IMR-90 (cell line): ENCODE measurements at regions not wholly inside any gene's neighbourhood (a gene's known extent, or its start where the extent isn't known, plus 50 kb on each side); places are given as distances from the start of the nearest gene placed in this dataset.

ENCODE experiments used
- ATAC-seq: fragments of 200-7000 bp; cut with Tn5 transposase; 2 replicates; pipeline ENCODE4 v1.9.1; 2020; ENCODE audit warnings: low read depth, mild to moderate bottlenecking, moderate library complexity
- BruUV-seq: library from RNA; stranded (reverse); fragments of 400-500 nt; replicated peaks from 2 replicates; lab custom pipeline; 2021; lab: Mats Ljungman, UMichigan
- CTCF ChIA-PET: fragments of 300-600 bp; formaldehyde crosslinking; extraction: SDS; loops from one replicate; lab custom pipeline; 2021; ENCODE audit warnings: antibody characterized with exemption; lab: Yijun Ruan, JAX
- POLR2A ChIA-PET: fragments of 300-600 bp; sonication (Branson Sonifier 250); formaldehyde crosslinking; loops from one replicate; lab custom pipeline; 2022; ENCODE audit warnings: antibody characterized with exemption; ENCODE audit not compliant: unreplicated experiment; lab: Charles Lee
- DNase-seq: peaks from one replicate; pipeline ENCODE4 v3.0.0; 2013
- H2AFZ ChIP-seq: replicated peaks from 2 replicates; pipeline ENCODE3; 2013; ENCODE audit warnings: low read length, mild to moderate bottlenecking; ENCODE audit not compliant: poor library complexity
- H2AK5ac ChIP-seq: 2 replicates; pipeline ENCODE4 v1.6.1; 2013; ENCODE audit warnings: low read depth, low read length, inconsistent platforms
- H2AK9ac ChIP-seq: replicated peaks from 2 replicates; pipeline ENCODE3; 2013; ENCODE audit warnings: mild to moderate bottlenecking, low read depth, low read length, moderate library complexity; ENCODE audit not compliant: poor library complexity
- H2BK120ac ChIP-seq: 2 replicates; pipeline ENCODE4 v1.6.1; 2013; ENCODE audit warnings: low read depth, low read length, inconsistent platforms
- H2BK15ac ChIP-seq: 3 replicates; pipeline ENCODE4 v1.6.1; 2013; ENCODE audit warnings: low read depth, low read length, inconsistent platforms
- H2BK20ac ChIP-seq: 2 replicates; pipeline ENCODE4 v1.6.1; 2013; ENCODE audit warnings: low read depth, mild to moderate bottlenecking, inconsistent platforms, low read length, moderate library complexity
- H2BK5ac ChIP-seq: 2 replicates; pipeline ENCODE4 v1.6.1; 2013; ENCODE audit warnings: mild to moderate bottlenecking, low read depth, low read length, inconsistent platforms; ENCODE audit not compliant: poor library complexity, severe bottlenecking
- H3K14ac ChIP-seq: replicated peaks from 2 replicates; pipeline ENCODE4 v1.6.1; 2013; ENCODE audit warnings: low read depth, low read length, inconsistent platforms
- H3K18ac ChIP-seq: 2 replicates; pipeline ENCODE4 v1.6.1; 2013; ENCODE audit warnings: low read depth, low read length, control low read depth
- H3K23ac ChIP-seq: 2 replicates; pipeline ENCODE4 v1.6.1; 2013; ENCODE audit warnings: low read depth, low read length, inconsistent platforms
- H3K27ac ChIP-seq: 2 replicates; pipeline ENCODE4 v1.5.1; 2013; ENCODE audit warnings: mild to moderate bottlenecking, control low read depth, low read length; ENCODE audit not compliant: insufficient read depth
- H3K27me3 ChIP-seq: 2 replicates; pipeline ENCODE4 v1.6.1; 2013; ENCODE audit warnings: low read length; ENCODE audit not compliant: control insufficient read depth, insufficient read depth
- H3K36me3 ChIP-seq: 2 replicates; pipeline ENCODE4 v1.6.1; 2013; ENCODE audit warnings: low read length, mixed read lengths; ENCODE audit not compliant: control insufficient read depth, insufficient read depth
- H3K4ac ChIP-seq: 2 replicates; pipeline ENCODE4 v1.6.1; 2013; ENCODE audit warnings: low read depth, low read length, inconsistent platforms
- H3K4me1 ChIP-seq: 2 replicates; pipeline ENCODE4 v1.6.1; 2013; ENCODE audit warnings: low read length, mixed read lengths; ENCODE audit not compliant: control insufficient read depth, insufficient read depth
- H3K4me2 ChIP-seq: 2 replicates; pipeline ENCODE4 v1.6.1; 2013; ENCODE audit warnings: low read depth, mild to moderate bottlenecking, control low read depth, low read length, moderate library complexity
- H3K4me3 ChIP-seq: 2 replicates; pipeline ENCODE4 v1.5.1; 2013; ENCODE audit warnings: low read depth, mild to moderate bottlenecking, control low read depth, low read length, moderate library complexity; ENCODE audit not compliant: insufficient read depth
- H3K56ac ChIP-seq: 2 replicates; pipeline ENCODE4 v1.6.1; 2013; ENCODE audit warnings: low read length, inconsistent platforms; ENCODE audit not compliant: insufficient read depth; ENCODE audit errors: extremely low read depth
- H3K79me1 ChIP-seq, 2 experiments: 2 replicates each; pipeline ENCODE4 v1.6.1; 2013; ENCODE audit warnings: low read length in 2 of 2, inconsistent platforms in 1 of 2, low read depth in 1 of 2
- H3K9ac ChIP-seq: 2 replicates; pipeline ENCODE4 v1.6.1; 2013; ENCODE audit warnings: low read depth, low read length, control low read depth
- H3K9me1 ChIP-seq: 2 replicates; pipeline ENCODE4 v1.6.1; 2013; ENCODE audit warnings: low read length, inconsistent platforms; ENCODE audit not compliant: insufficient read depth
- H3K9me3 ChIP-seq: 2 replicates; pipeline ENCODE4 v1.6.1; 2013; ENCODE audit warnings: low read length; ENCODE audit not compliant: control insufficient read depth, insufficient read depth
- H4K20me1 ChIP-seq: 2 replicates; pipeline ENCODE4 v1.6.1; 2013; ENCODE audit warnings: low read length, inconsistent platforms; ENCODE audit not compliant: insufficient read depth
- H4K5ac ChIP-seq: 2 replicates; pipeline ENCODE4 v1.6.1; 2013; ENCODE audit warnings: mild to moderate bottlenecking, low read depth, low read length, control low read depth
- H4K8ac ChIP-seq, 2 experiments: 2 replicates each; pipeline ENCODE4 v1.6.1; 2013; ENCODE audit warnings: low read depth in 2 of 2, low read length in 2 of 2, control low read depth in 1 of 2, inconsistent platforms in 1 of 2
- H4K91ac ChIP-seq: 2 replicates; pipeline ENCODE4 v1.6.1; 2013; ENCODE audit warnings: low read depth, low read length, inconsistent platforms; ENCODE audit not compliant: insufficient read depth
- BHLHE40 ChIP-seq: fragments of 150-350 bp; IDR thresholded peaks from 2 replicates; pipeline ENCODE4 v1.6.1; 2016; ENCODE audit warnings: mild to moderate bottlenecking, low read depth, low read length
- CEBPB ChIP-seq: IDR thresholded peaks from 2 replicates; pipeline ENCODE4 v1.6.1; 2012; ENCODE audit warnings: low read depth, low read length, improper control_type of control experiment
- CHD1 ChIP-seq: IDR thresholded peaks from 2 replicates; pipeline ENCODE4 v1.6.1; 2012; ENCODE audit warnings: low read depth, low read length, improper control_type of control experiment
- FOS ChIP-seq: fragments of 150-350 bp; IDR thresholded peaks from 2 replicates; pipeline ENCODE4 v1.6.1; 2016; ENCODE audit warnings: low read depth, low read length
- MAFK ChIP-seq: IDR thresholded peaks from 2 replicates; pipeline ENCODE4 v1.6.1; 2012; ENCODE audit warnings: low read depth, low read length, improper control_type of control experiment
- MAZ ChIP-seq: IDR thresholded peaks from 2 replicates; pipeline ENCODE4 v1.6.1; 2012; ENCODE audit warnings: low read depth, mild to moderate bottlenecking, low read length, improper control_type of control experiment, moderate library complexity, borderline replicate concordance
- MXI1 ChIP-seq: IDR thresholded peaks from 2 replicates; pipeline ENCODE4 v1.6.1; 2012; ENCODE audit warnings: low read depth, mild to moderate bottlenecking, low read length, moderate library complexity, borderline replicate concordance
- NFE2L2 ChIP-seq: fragments of 150-350 bp; IDR thresholded peaks from 2 replicates; pipeline ENCODE4 v1.6.1; 2016; ENCODE audit warnings: low read depth, mild to moderate bottlenecking, low read length
- POLR2A ChIP-seq: IDR thresholded peaks from 2 replicates; pipeline ENCODE4 v1.6.1; 2012; ENCODE audit warnings: mild to moderate bottlenecking, low read depth, low read length
- RFX5 ChIP-seq: IDR thresholded peaks from 2 replicates; pipeline ENCODE4 v1.8.0; 2012; ENCODE audit warnings: low read depth, mild to moderate bottlenecking, low read length, moderate library complexity
- WGBS, 2 experiments: methylation state at CpG; one replicate each; pipeline versions ENCODE4 v1.1.5 to v1.1.7; 2013; ENCODE audit warnings: missing lambda C conversion rate in 2 of 2; ENCODE audit not compliant: insufficient read length in 1 of 2; ENCODE audit errors: extremely low coverage in 2 of 2; 5-methylcytosine and 5-hydroxymethylcytosine counted together
- dilution Hi-C: fragments of 300-500 bp; cut with HindIII; formaldehyde crosslinking; loops from one replicate; pipeline ENCODE4 v1.14.3; 2018; ENCODE audit warnings: low sequenced_read_pairs; ENCODE audit not compliant: unreplicated experiment
- in situ Hi-C: fragments of 300-500 bp; cut with MboI; formaldehyde crosslinking; loops from 3 replicates; pipeline ENCODE4 v1.14.3; 2019; ENCODE audit warnings: low sequenced_read_pairs, inconsistent platforms, mixed read lengths
- intact Hi-C: fragments of 100-400 bp; cut with micrococcal nuclease; formaldehyde crosslinking; loops from 2 replicates; pipeline ENCODE4 v1.10.0; 2022
- TF ChIP-seq, protein P1 (sequence below): conservative IDR thresholded peaks from 2 replicates; pipeline ENCODE4 v1.5.1; 2012; ENCODE audit warnings: mild to moderate bottlenecking, low read depth, low read length, improper control_type of control experiment
- TF ChIP-seq, protein P2 (sequence below): fragments of 150-350 bp; IDR thresholded peaks from 2 replicates; pipeline ENCODE4 v1.6.1; 2017; ENCODE audit warnings: mild to moderate bottlenecking, antibody characterized with exemption, low read length, low read depth
- TF ChIP-seq, protein P3 (sequence below): fragments of 150-350 bp; IDR thresholded peaks from 2 replicates; pipeline ENCODE4 v1.6.1; 2016; ENCODE audit warnings: low read depth, mild to moderate bottlenecking, low read length, moderate library complexity, borderline replicate concordance

DNA sequence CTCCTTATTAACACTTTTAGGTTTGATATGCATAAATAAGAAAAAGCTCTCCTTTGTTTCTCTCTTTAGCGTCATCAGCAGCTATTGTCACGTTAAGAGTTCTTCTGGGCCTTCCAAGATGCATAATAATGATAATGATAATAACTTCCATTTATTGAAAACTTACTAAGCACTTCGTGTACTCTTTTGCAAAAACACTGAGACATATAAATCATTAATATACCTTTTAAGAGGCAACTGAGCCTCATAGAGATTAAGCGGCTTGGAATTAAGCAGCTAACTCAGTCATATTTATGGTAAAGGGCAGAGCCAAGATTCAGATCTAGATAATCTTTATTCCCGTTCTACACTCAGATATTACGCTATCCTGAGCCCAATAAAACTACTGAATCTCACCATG, 1105.1 kb downstream of the OLFM4 start:
- H2BK5ac ChIP-seq, result no peak overlapping the region
- no peak overlapping the region for H2AFZ ChIP-seq
- dilution Hi-C loops, result no loop called here

More for the DNA sequence above, 1105.1 kb downstream of the OLFM4 start:
- no peaks in the 10 kb centered on the region for H4K20me1 ChIP-seq
- H3K79me1 ChIP-seq, result no peaks in the 10 kb centered on the region
- intact Hi-C loops, result no loop called here
- H2BK120ac ChIP-seq, result no peak overlapping the region
- no peak overlapping the region for H2BK20ac ChIP-seq
- no peak overlapping the region for H3K14ac ChIP-seq
- H3K56ac ChIP-seq, result no peak overlapping the region
- no peak overlapping the region for H3K27ac ChIP-seq
- POLR2A ChIA-PET, result no interaction called here
- no peak overlapping the region for H3K18ac ChIP-seq
- DNase-seq (no peak), ATAC-seq (no peak)
- no peak overlapping the region for H2AK9ac ChIP-seq
- H4K8ac ChIP-seq, result no peak overlapping the region
- BruUV-seq, result no TSS peak
- TF ChIP-seq MAFK (no peak), MAZ (no peak), BHLHE40 (no peak), RFX5 (no peak), POLR2A (no peak), CHD1 (no peak), NFE2L2 (no peak), FOS (no peak), CEBPB (no peak), MXI1 (no peak)
- TF ChIP-seq, protein P1, sequence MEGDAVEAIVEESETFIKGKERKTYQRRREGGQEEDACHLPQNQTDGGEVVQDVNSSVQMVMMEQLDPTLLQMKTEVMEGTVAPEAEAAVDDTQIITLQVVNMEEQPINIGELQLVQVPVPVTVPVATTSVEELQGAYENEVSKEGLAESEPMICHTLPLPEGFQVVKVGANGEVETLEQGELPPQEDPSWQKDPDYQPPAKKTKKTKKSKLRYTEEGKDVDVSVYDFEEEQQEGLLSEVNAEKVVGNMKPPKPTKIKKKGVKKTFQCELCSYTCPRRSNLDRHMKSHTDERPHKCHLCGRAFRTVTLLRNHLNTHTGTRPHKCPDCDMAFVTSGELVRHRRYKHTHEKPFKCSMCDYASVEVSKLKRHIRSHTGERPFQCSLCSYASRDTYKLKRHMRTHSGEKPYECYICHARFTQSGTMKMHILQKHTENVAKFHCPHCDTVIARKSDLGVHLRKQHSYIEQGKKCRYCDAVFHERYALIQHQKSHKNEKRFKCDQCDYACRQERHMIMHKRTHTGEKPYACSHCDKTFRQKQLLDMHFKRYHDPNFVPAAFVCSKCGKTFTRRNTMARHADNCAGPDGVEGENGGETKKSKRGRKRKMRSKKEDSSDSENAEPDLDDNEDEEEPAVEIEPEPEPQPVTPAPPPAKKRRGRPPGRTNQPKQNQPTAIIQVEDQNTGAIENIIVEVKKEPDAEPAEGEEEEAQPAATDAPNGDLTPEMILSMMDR, result no peak
- TF ChIP-seq, protein P2, sequence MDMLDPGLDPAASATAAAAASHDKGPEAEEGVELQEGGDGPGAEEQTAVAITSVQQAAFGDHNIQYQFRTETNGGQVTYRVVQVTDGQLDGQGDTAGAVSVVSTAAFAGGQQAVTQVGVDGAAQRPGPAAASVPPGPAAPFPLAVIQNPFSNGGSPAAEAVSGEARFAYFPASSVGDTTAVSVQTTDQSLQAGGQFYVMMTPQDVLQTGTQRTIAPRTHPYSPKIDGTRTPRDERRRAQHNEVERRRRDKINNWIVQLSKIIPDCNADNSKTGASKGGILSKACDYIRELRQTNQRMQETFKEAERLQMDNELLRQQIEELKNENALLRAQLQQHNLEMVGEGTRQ, result no peak
- TF ChIP-seq, protein P3, sequence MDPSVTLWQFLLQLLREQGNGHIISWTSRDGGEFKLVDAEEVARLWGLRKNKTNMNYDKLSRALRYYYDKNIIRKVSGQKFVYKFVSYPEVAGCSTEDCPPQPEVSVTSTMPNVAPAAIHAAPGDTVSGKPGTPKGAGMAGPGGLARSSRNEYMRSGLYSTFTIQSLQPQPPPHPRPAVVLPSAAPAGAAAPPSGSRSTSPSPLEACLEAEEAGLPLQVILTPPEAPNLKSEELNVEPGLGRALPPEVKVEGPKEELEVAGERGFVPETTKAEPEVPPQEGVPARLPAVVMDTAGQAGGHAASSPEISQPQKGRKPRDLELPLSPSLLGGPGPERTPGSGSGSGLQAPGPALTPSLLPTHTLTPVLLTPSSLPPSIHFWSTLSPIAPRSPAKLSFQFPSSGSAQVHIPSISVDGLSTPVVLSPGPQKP, result no peak
- in situ Hi-C loops, result no loop called here
- H3K4me3 ChIP-seq, result no peak overlapping the region
- H3K27me3 ChIP-seq, result no peaks in the 10 kb centered on the region
- no peak overlapping the region for H3K4ac ChIP-seq
- H3K9me3 ChIP-seq, result peaks cover 3% of the 10 kb centered on the region
- CTCF ChIA-PET, result no interaction called here
- no peak overlapping the region for H3K9ac ChIP-seq
- H2BK15ac ChIP-seq, result no peak overlapping the region
- H2AK5ac ChIP-seq, result no peak overlapping the region
- H3K9me1 ChIP-seq, result no peaks in the 10 kb centered on the region
- no peak overlapping the region for H3K4me2 ChIP-seq
- no peaks in the 10 kb centered on the region for H3K36me3 ChIP-seq
- no peak overlapping the region for H3K23ac ChIP-seq
- H3K4me1 ChIP-seq, result no peaks in the 10 kb centered on the region
- no CpG with 5 or more reads among the region's 6 CpGs for WGBS, 2 experiments
- no peak overlapping the region for H4K5ac ChIP-seq
- no peak overlapping the region for H4K91ac ChIP-seq
